GM12872 (cell line): ENCODE measurements at regions not wholly inside any gene's neighbourhood (a gene's known extent, or its start where the extent isn't known, plus 50 kb on each side); places are given as distances from the start of the nearest gene placed in this dataset.

ENCODE experiments used
- CTCF ChIP-seq: IDR thresholded peaks from 3 replicates; pipeline ENCODE4 v1.5.1; 2011; ENCODE audit warnings: low read depth, mild to moderate bottlenecking, low read length, moderate library complexity; ENCODE audit not compliant: insufficient read depth

DNA sequence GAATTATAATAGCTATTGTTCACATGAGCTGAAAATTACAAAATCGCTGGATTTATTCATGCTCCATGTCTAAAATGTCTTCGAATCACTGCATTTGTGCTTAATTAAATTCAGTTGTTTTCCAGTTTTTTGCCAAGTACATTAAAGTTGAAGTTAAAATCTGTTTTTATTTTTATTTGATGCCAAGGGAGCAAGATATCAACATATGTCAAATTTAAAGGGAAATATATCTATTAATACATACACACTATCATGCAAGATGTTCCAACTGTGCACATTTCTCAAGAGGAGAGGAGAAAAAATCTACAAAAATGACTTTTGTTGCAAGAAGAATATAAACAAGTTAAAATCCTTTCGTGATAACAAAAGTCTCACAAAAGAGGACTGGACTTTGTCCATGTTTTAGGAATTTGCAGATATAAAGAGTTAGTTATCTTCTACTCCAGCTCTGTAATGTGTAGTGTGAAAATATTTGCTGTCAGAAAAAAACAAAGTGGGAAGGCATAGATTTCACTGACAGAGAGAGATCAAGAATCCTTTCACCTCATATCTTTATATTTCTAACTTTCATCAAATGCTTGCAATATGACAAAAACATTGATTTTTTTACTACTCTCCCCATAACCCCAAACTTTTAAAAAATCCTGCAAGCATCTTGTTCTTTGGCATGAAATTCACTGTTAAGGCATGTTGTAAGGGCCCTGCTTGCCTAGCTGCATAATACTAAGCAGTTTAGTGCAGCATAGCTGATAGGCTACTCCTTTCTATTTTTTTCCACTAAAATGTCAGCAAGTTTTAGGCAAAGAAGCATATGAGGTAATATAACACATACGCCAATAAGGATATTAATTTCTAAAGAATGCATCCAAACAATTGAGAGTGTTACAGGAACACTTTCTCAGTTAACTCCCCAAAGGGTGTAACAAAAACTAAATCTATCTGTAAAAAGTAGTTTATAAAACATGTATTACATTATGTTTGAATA is 340.2 kb upstream of the ADAMTS5 start:
- no peak for TF ChIP-seq CTCF

DNA sequence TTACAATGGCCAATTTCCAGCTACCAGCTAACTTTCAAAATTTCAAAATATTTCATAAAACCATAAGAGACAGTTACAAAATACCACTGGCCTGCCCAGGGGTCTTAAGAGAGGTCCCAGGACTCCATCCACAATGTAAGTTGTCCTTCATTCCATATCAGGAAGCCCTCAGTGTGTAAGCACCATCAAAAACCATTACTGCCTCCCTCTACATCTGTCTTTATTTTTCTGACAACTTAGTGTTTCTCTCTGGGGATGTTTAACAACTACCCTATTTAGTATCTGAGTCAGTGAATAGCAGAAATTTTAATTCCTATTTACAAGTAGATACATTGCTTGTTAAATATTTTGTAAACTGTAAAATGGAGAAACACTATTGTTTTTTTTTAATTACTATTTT is 339.3 kb upstream of the ADAMTS5 start:
- TF ChIP-seq CTCF = no peak

GRCh38 chr21:27301220-27301619 is 334.3 kb upstream of the ADAMTS5 start:
- TF ChIP-seq CTCF = no peak

DNA sequence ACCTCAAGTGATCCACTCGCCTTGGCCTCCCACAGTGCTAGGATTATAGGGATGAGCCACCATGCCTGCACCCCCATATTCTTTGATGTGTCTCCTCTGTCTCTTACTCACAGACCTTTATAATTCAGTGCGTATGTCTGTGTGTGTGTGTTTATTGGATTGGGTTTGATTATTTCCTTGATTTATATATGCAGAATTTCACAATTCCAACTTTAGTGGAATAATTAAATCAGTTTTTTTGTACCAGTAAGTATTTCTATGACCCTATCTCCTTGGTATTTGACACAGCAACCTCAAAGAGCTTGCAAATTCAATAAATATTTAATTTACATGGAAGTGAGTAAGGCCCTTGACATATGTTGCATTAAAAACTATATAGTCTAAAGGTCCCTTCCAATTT is 333.9 kb upstream of the ADAMTS5 start:
- TF ChIP-seq CTCF = no peak

- no peak for TF ChIP-seq CTCF
Measured at GRCh38 chr21:27298465-27298864, 331.6 kb upstream of the ADAMTS5 start.

GRCh38 chr21:27293239-27293638 is 326.4 kb upstream of the ADAMTS5 start:
- no peak for TF ChIP-seq CTCF

DNA sequence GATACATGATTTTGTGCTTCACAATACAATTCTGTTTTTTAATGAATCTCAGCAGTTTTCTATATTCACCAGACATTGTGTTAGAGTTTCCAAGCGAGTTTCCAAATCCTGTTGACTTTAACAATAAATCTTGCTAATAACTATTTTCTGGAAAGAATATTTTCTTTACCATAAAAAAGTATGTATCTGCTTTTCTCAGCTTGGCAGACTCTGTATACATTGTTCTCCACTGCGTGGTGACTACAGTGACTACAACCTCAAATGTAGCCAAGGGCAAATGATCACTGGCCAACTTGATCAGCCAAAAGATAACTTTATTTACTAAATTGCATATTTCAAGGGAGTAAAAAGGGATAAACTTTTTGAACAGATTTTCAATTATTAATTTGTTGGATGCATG is 325.9 kb upstream of the ADAMTS5 start:
- no peak for TF ChIP-seq CTCF
